Nephron progenitor cell (in vitro differentiated cells): ENCODE measurements at regions not wholly inside any gene's neighbourhood (a gene's known extent, or its start where the extent isn't known, plus 50 kb on each side); places are given as distances from the start of the nearest gene placed in this dataset.
"Not testable (repeated sequence)": the region's sequence is repeated elsewhere in the genome, so short reads cannot be mapped to it uniquely, and the experiment has no call there.

Experiments used
- DNase-seq: peaks from one replicate; pipeline ENCODE4 v3.0.0; 2021
- H3K27ac Mint-ChIP-seq: 2 replicates; pipeline ENCODE4 v1.8.0; 2021; ENCODE audit warnings: mild to moderate bottlenecking, moderate library complexity, mixed read lengths
- H3K27me3 Mint-ChIP-seq: 2 replicates; pipeline ENCODE4 v1.8.0; 2021; ENCODE audit warnings: mild to moderate bottlenecking, low read depth, mixed read lengths; ENCODE audit not compliant: poor library complexity
- H3K36me3 Mint-ChIP-seq: 2 replicates; pipeline ENCODE4 v1.8.0; 2021; ENCODE audit warnings: low read depth, mixed read lengths
- H3K4me1 Mint-ChIP-seq: 2 replicates; pipeline ENCODE4 v1.8.0; 2021; ENCODE audit warnings: mixed read lengths
- H3K4me3 Mint-ChIP-seq: 2 replicates; pipeline ENCODE4 v1.8.0; 2021; ENCODE audit warnings: mild to moderate bottlenecking, moderate library complexity, mixed read lengths
- H3K9me3 Mint-ChIP-seq: 2 replicates; pipeline ENCODE4 v1.8.0; 2021; ENCODE audit warnings: mild to moderate bottlenecking, moderate library complexity, mixed read lengths
- TF ChIP-seq, protein P1 (sequence below): fragments of 200-600 bp; sonication (generic); IDR thresholded peaks from 2 replicates; pipeline ENCODE4 v1.5.0; 2021; ENCODE audit warnings: antibody characterized with exemption

DNA sequence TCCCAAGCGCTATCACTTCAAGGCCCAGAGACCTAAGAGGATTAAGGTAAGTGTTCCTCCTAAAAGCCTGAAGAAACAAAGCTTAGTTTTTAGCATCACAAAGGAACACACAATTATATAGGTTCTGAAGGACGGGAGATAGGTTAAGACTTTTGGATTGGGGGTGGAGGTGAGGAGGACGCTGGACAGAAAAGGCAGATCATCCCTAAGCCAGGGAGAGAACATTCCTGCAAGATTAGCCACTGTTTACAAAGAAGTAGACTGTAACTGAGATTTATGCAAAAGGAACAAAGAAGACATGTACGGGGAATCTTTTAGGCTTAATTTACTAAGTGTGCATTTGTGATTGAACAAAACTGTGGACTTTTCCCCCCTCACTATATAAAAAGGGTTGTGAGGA is 184.1 kb upstream of the IRX5 start:
- no peak for DNase-seq
- TF ChIP-seq, protein P1, sequence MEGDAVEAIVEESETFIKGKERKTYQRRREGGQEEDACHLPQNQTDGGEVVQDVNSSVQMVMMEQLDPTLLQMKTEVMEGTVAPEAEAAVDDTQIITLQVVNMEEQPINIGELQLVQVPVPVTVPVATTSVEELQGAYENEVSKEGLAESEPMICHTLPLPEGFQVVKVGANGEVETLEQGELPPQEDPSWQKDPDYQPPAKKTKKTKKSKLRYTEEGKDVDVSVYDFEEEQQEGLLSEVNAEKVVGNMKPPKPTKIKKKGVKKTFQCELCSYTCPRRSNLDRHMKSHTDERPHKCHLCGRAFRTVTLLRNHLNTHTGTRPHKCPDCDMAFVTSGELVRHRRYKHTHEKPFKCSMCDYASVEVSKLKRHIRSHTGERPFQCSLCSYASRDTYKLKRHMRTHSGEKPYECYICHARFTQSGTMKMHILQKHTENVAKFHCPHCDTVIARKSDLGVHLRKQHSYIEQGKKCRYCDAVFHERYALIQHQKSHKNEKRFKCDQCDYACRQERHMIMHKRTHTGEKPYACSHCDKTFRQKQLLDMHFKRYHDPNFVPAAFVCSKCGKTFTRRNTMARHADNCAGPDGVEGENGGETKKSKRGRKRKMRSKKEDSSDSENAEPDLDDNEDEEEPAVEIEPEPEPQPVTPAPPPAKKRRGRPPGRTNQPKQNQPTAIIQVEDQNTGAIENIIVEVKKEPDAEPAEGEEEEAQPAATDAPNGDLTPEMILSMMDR: no peak
- no peaks in the 10 kb centered on the region for H3K36me3 Mint-ChIP-seq
- peaks cover 16% of the 10 kb centered on the region for H3K27me3 Mint-ChIP-seq
- H3K4me3 Mint-ChIP-seq: no peak overlapping the region
- peaks cover 29% of the 10 kb centered on the region for H3K4me1 Mint-ChIP-seq
- H3K27ac Mint-ChIP-seq: no peak overlapping the region
- H3K9me3 Mint-ChIP-seq: no peaks in the 10 kb centered on the region

DNA sequence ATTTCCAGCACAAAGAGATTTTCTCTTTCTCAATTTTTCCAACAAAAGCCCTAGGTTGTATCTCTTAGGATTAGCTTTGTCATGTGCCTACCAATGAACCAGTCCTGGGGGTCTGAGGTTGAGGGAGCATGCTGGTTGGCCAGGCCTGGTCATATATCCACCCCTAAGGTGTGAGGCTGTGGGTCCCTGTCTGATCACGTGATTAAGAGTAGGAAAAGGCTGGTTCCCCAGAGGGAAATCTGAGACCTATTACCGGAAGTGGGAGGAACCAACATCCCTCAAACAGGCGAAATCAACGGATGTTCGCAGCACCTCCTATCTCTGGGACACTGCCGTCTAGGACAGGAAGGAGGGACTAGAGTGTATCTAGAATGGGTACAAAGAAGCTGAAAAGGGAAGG is 185.7 kb upstream of the IRX5 start:
- Mint-ChIP-seq H3K27ac (no peak overlapping the region), H3K4me3 (no peak overlapping the region), H3K36me3 (no peaks in the 10 kb centered on the region), H3K9me3 (peaks cover 1% of the 10 kb centered on the region), H3K27me3 (peaks cover 18% of the 10 kb centered on the region), H3K4me1 (peaks cover 29% of the 10 kb centered on the region)
- DNase-seq: no peak
- TF ChIP-seq, protein P1: no peak

DNA sequence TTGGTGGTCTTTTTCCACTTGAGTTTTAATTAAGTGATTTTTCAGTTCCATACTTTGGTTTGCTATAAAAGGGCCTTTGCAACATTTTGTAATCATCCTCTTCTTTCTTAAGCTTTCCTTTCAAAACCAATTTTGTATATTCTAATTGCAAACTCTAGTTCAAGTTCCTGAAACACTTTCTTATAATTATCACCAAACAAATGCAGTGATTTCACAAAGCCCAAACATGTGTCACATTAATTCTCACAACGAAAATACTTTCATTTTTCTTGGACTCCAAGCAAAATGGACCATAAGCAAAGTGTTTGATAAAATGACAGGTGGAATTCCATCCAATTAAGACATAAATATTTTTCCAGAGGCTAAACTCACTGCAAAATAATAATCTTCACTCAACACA is 188.2 kb upstream of the IRX5 start:
- H3K4me1 Mint-ChIP-seq: peaks cover 18% of the 10 kb centered on the region
- peaks cover 4% of the 10 kb centered on the region for H3K9me3 Mint-ChIP-seq
- TF ChIP-seq, protein P1: no peak
- H3K36me3 Mint-ChIP-seq: no peaks in the 10 kb centered on the region
- no peak for DNase-seq
- peaks cover 10% of the 10 kb centered on the region for H3K27me3 Mint-ChIP-seq
- no peak overlapping the region for H3K27ac Mint-ChIP-seq
- no peak overlapping the region for H3K4me3 Mint-ChIP-seq

DNA sequence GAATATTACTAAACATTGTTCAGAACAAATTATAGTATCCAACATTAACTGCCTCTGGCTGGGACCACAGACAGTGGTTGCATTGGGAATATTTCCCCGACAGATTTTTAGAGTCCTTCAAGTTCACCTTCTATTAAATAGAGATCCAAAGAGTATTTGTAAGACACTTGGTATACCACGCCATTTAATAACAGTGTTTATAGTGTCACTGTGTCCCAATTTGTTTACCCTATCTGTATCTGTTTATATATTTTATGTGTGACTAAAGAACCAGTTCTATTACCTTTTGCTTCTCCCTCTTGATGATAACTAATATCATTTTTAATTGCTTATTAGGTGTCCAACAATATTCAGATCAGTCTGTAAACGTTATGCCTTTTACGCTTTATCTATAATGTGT is 191.3 kb upstream of the IRX5 start:
- DNase-seq: no peak
- no peak overlapping the region for H3K4me3 Mint-ChIP-seq
- H3K27ac Mint-ChIP-seq: no peak overlapping the region
- no peaks in the 10 kb centered on the region for H3K4me1 Mint-ChIP-seq
- H3K27me3 Mint-ChIP-seq: peaks cover 6% of the 10 kb centered on the region
- TF ChIP-seq, protein P1: no peak
- peaks cover 4% of the 10 kb centered on the region for H3K9me3 Mint-ChIP-seq
- H3K36me3 Mint-ChIP-seq: no peaks in the 10 kb centered on the region

DNA sequence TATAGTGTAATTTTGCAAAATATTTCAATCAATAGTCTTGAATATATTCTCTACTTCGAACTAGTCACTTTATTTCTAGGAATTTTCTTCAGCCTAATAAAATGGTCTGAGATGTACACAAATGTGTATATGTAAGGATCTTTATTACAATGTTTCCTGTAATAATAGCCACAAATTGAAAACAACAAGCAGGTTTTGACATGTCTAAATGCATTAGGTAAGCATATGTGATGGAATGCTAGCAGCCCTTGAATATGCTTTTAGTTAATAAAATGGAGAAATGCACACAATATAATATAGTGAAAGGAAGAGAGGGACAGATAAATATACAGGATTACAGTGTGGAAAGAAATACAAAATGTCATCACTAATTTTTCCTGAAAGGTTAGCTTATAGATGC is 196.5 kb upstream of the IRX5 start:
- Mint-ChIP-seq H3K9me3 (no peaks in the 10 kb centered on the region), H3K4me3 (no peak overlapping the region), H3K27me3 (no peaks in the 10 kb centered on the region), H3K4me1 (no peaks in the 10 kb centered on the region), H3K27ac (no peak overlapping the region), H3K36me3 (no peaks in the 10 kb centered on the region)
- no peak for DNase-seq
- TF ChIP-seq, protein P1: no peak

DNA sequence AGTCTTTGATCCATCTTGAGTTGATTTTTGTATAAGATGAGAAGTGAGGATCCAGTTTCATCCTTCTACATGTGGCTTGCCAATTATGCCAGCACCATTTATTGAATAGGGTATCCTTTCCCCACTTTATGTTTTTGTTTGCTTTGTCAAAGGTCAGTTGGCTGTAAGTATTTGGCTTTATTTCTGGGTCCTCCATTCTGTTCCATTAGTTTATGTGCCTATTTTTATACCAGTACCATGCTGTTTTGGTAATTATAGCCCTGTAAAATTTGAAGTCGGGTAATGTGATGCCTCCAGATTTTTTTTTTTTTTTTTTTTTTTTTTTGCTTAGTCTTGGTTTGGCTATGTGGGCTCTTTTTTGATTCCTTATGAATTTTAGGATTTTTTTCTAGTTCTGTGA is 203.0 kb upstream of the IRX5 start:
- not testable (repeated sequence) for H3K27me3 Mint-ChIP-seq

More for the DNA sequence above, 203.0 kb upstream of the IRX5 start:
- not testable (repeated sequence) for H3K9me3 Mint-ChIP-seq, H3K27ac Mint-ChIP-seq, DNase-seq, H3K4me1 Mint-ChIP-seq, H3K36me3 Mint-ChIP-seq, H3K4me3 Mint-ChIP-seq
